Uterus (tissue), 2 donors: ENCODE measurements at regions not wholly inside any gene's neighbourhood (a gene's known extent, or its start where the extent isn't known, plus 50 kb on each side); places are given as distances from the start of the nearest gene placed in this dataset.

Experiments
- POLR2A ChIP-seq, 2 donors: fragments of 450-650 bp; IDR thresholded peaks; one replicate each; pipeline ENCODE4 v1.6.1; 2016; ENCODE audit warnings: antibody characterized with exemption in 2 of 2, mild to moderate bottlenecking in 1 of 2, moderate library complexity in 1 of 2
- TF ChIP-seq, protein P1 (sequence below), 4 experiments: fragments of 200-600 bp in 2 of 4; fragments of 450-650 bp in 2 of 4; sonication (generic) in 2 of 4; IDR thresholded peaks; one replicate each; pipeline ENCODE4 v1.5.1; 2016 to 2019; ENCODE audit warnings: antibody characterized with exemption in 4 of 4, mild to moderate bottlenecking in 2 of 4, moderate library complexity in 1 of 4

DNA sequence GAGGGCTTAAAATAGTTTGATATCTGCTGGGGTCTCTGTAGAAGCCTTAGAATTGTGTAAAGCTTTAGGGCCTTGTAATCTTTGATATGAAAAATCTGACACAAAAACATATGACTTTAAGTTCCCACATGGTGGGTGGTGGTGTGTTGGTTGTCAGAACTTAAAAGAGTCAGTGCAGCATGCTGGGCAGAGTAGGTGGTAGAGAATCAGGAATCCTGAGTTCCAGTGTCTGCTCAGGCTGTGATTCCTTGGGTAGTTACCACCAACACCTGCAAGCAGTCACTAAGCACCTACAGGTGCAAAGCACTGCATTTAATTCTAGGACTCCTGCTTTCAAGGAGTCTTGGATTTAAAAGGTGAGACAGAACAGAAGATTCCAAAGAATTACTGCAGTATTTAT lies 144.6 kb downstream of the ACER2 start:
- TF ChIP-seq, protein P1, sequence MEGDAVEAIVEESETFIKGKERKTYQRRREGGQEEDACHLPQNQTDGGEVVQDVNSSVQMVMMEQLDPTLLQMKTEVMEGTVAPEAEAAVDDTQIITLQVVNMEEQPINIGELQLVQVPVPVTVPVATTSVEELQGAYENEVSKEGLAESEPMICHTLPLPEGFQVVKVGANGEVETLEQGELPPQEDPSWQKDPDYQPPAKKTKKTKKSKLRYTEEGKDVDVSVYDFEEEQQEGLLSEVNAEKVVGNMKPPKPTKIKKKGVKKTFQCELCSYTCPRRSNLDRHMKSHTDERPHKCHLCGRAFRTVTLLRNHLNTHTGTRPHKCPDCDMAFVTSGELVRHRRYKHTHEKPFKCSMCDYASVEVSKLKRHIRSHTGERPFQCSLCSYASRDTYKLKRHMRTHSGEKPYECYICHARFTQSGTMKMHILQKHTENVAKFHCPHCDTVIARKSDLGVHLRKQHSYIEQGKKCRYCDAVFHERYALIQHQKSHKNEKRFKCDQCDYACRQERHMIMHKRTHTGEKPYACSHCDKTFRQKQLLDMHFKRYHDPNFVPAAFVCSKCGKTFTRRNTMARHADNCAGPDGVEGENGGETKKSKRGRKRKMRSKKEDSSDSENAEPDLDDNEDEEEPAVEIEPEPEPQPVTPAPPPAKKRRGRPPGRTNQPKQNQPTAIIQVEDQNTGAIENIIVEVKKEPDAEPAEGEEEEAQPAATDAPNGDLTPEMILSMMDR (IDR thresholded peaks at IDR 0.05): no peak
- no peak for TF ChIP-seq POLR2A (IDR thresholded peaks at IDR 0.05)
